ENCODE measurements at regions not wholly inside any gene's neighbourhood (a gene's known extent, or its start where the extent isn't known, plus 50 kb on each side); places are given as distances from the start of the nearest gene placed in this dataset.
"Not testable (repeated sequence)": the region's sequence is repeated elsewhere in the genome, so short reads cannot be mapped to it uniquely, and the experiment has no call there.

- no peak for DNase-seq
These were observed 345.2 kb upstream of the KITLG start for GRCh38 chr12:88925454-88925853.

GRCh38 chr12:88924162-88924561 lies 343.9 kb upstream of the KITLG start:
- no peak for DNase-seq

GRCh38 chr12:88923631-88924030 lies 343.4 kb upstream of the KITLG start:
- no peak for DNase-seq

GRCh38 chr12:88922816-88923215 lies 342.5 kb upstream of the KITLG start:
- DNase-seq: no peak

- no peak for DNase-seq
These were observed 341.7 kb upstream of the KITLG start for GRCh38 chr12:88921890-88922532.

- no peak for DNase-seq
These were observed 341.2 kb upstream of the KITLG start for GRCh38 chr12:88921434-88921833.

- no peak for DNase-seq
These were observed 337.9 kb upstream of the KITLG start for GRCh38 chr12:88918161-88918560.

GRCh38 chr12:88914967-88915366 lies 334.7 kb upstream of the KITLG start:
- no peak for DNase-seq

GRCh38 chr12:88909510-88909909 lies 329.2 kb upstream of the KITLG start:
- no peak for DNase-seq

GRCh38 chr12:88908345-88908744 lies 328.1 kb upstream of the KITLG start:
- DNase-seq: no peak

- DNase-seq: no peak
These were observed 324.4 kb upstream of the KITLG start for GRCh38 chr12:88904705-88905104.

GRCh38 chr12:88903333-88903732 lies 323.1 kb upstream of the KITLG start:
- DNase-seq: no peak

GRCh38 chr12:88897723-88898122 lies 317.5 kb upstream of the KITLG start:
- no peak for DNase-seq

- no peak for DNase-seq
These were observed 316.7 kb upstream of the KITLG start for GRCh38 chr12:88896958-88897357.

- DNase-seq: no peak
These were observed 315.4 kb upstream of the KITLG start for GRCh38 chr12:88895634-88896033.

- no peak for DNase-seq
These were observed 313.5 kb upstream of the KITLG start for GRCh38 chr12:88893801-88894200.

- DNase-seq: not testable (repeated sequence)
These were observed 311.2 kb upstream of the KITLG start for GRCh38 chr12:88891434-88891833.

- no peak for DNase-seq
These were observed 309.2 kb upstream of the KITLG start for GRCh38 chr12:88889326-88890110.

GRCh38 chr12:88884600-88884999 lies 304.3 kb upstream of the KITLG start:
- no peak for DNase-seq

- no peak for DNase-seq
These were observed 302.4 kb upstream of the KITLG start for GRCh38 chr12:88882662-88883061.

- no peak for DNase-seq
These were observed 299.8 kb upstream of the KITLG start for GRCh38 chr12:88880051-88880450.

- no peak for DNase-seq
These were observed 298.0 kb upstream of the KITLG start for GRCh38 chr12:88878295-88878694.

- DNase-seq: no peak
These were observed 296.6 kb upstream of the KITLG start for GRCh38 chr12:88876857-88877256.

GRCh38 chr12:88870000-88870737 lies 289.9 kb upstream of the KITLG start:
- DNase-seq: no peak
